Panc1 (cell line): ENCODE measurements at regions not wholly inside any gene's neighbourhood (a gene's known extent, or its start where the extent isn't known, plus 50 kb on each side); places are given as distances from the start of the nearest gene placed in this dataset.
"Not testable (repeated sequence)": the region's sequence is repeated elsewhere in the genome, so short reads cannot be mapped to it uniquely, and the experiment has no call there.

Experiments used
- POLR2AphosphoS5 ChIP-seq: IDR thresholded peaks from 2 replicates; pipeline ENCODE4 v1.6.1; 2012; ENCODE audit warnings: mild to moderate bottlenecking, low read depth, low read length, moderate library complexity
- TF ChIP-seq, protein P1 (sequence below): fragments of 450-650 bp; IDR thresholded peaks from 2 replicates; pipeline ENCODE4 v1.5.1; 2017; ENCODE audit warnings: mild to moderate bottlenecking
- TF ChIP-seq, protein P2 (sequence below), 2 experiments: IDR thresholded peaks; 2 replicates each; pipeline ENCODE4 v1.6.1; 2011 to 2012; ENCODE audit warnings: low read depth in 2 of 2, control low read depth in 1 of 2, low read length in 1 of 2, mild to moderate bottlenecking in 1 of 2, moderate library complexity in 1 of 2; ENCODE audit not compliant: insufficient read depth in 1 of 2

DNA sequence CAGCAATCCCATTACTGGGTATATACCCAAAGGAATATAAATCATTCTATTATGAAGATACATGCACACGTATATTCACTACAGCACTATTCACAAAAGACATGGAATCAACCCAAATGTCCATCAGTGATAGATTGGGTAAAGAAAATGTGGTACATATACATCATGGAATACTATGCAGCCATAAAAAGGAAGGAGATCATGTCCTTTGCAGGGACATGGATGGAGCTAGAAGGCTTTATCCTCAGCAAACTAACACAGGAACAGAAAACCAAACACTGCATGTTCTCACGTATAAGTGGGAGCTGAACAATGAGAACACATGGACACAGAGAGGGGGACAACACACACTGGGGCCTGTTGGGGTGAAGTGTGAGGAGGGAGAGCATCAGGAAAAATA, 139.9 kb upstream of the EXOC2 start:
- TF ChIP-seq, protein P1, sequence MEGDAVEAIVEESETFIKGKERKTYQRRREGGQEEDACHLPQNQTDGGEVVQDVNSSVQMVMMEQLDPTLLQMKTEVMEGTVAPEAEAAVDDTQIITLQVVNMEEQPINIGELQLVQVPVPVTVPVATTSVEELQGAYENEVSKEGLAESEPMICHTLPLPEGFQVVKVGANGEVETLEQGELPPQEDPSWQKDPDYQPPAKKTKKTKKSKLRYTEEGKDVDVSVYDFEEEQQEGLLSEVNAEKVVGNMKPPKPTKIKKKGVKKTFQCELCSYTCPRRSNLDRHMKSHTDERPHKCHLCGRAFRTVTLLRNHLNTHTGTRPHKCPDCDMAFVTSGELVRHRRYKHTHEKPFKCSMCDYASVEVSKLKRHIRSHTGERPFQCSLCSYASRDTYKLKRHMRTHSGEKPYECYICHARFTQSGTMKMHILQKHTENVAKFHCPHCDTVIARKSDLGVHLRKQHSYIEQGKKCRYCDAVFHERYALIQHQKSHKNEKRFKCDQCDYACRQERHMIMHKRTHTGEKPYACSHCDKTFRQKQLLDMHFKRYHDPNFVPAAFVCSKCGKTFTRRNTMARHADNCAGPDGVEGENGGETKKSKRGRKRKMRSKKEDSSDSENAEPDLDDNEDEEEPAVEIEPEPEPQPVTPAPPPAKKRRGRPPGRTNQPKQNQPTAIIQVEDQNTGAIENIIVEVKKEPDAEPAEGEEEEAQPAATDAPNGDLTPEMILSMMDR = not testable (repeated sequence)
- TF ChIP-seq, protein P2, sequence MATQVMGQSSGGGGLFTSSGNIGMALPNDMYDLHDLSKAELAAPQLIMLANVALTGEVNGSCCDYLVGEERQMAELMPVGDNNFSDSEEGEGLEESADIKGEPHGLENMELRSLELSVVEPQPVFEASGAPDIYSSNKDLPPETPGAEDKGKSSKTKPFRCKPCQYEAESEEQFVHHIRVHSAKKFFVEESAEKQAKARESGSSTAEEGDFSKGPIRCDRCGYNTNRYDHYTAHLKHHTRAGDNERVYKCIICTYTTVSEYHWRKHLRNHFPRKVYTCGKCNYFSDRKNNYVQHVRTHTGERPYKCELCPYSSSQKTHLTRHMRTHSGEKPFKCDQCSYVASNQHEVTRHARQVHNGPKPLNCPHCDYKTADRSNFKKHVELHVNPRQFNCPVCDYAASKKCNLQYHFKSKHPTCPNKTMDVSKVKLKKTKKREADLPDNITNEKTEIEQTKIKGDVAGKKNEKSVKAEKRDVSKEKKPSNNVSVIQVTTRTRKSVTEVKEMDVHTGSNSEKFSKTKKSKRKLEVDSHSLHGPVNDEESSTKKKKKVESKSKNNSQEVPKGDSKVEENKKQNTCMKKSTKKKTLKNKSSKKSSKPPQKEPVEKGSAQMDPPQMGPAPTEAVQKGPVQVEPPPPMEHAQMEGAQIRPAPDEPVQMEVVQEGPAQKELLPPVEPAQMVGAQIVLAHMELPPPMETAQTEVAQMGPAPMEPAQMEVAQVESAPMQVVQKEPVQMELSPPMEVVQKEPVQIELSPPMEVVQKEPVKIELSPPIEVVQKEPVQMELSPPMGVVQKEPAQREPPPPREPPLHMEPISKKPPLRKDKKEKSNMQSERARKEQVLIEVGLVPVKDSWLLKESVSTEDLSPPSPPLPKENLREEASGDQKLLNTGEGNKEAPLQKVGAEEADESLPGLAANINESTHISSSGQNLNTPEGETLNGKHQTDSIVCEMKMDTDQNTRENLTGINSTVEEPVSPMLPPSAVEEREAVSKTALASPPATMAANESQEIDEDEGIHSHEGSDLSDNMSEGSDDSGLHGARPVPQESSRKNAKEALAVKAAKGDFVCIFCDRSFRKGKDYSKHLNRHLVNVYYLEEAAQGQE (IDR thresholded peaks at IDR 0.05; ENCODE audit: insufficient read depth in 1 of 2, low read depth in 2 of 2, low read length in 1 of 2) = not testable (repeated sequence)
- TF ChIP-seq POLR2AphosphoS5 = not testable (repeated sequence)
